ENCODE measurements at regions not wholly inside any gene's neighbourhood (a gene's known extent, or its start where the extent isn't known, plus 50 kb on each side); places are given as distances from the start of the nearest gene placed in this dataset.

- no peaks in the 10 kb centered on the region for H3K36me3 ChIP-seq
- H3K27ac ChIP-seq: no peak overlapping the region
- TF ChIP-seq, protein P1, sequence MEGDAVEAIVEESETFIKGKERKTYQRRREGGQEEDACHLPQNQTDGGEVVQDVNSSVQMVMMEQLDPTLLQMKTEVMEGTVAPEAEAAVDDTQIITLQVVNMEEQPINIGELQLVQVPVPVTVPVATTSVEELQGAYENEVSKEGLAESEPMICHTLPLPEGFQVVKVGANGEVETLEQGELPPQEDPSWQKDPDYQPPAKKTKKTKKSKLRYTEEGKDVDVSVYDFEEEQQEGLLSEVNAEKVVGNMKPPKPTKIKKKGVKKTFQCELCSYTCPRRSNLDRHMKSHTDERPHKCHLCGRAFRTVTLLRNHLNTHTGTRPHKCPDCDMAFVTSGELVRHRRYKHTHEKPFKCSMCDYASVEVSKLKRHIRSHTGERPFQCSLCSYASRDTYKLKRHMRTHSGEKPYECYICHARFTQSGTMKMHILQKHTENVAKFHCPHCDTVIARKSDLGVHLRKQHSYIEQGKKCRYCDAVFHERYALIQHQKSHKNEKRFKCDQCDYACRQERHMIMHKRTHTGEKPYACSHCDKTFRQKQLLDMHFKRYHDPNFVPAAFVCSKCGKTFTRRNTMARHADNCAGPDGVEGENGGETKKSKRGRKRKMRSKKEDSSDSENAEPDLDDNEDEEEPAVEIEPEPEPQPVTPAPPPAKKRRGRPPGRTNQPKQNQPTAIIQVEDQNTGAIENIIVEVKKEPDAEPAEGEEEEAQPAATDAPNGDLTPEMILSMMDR (IDR thresholded peaks at IDR 0.05): no peak
- no peaks in the 10 kb centered on the region for H3K9me3 ChIP-seq
- H3K4me1 ChIP-seq: no peaks in the 10 kb centered on the region
- DNase-seq (ENCODE audit: low spot score): no peak
- H3K4me3 ChIP-seq: no peak overlapping the region
- H3K27me3 ChIP-seq: no peaks in the 10 kb centered on the region
Measured at GRCh38 chr2:78476619-78477229, 548.8 kb upstream of the REG3G start.

- Histone ChIP-seq H3K27ac (no peak overlapping the region), H3K36me3 (no peaks in the 10 kb centered on the region), H3K27me3 (no peaks in the 10 kb centered on the region), H3K4me1 (no peaks in the 10 kb centered on the region), H3K4me3 (no peak overlapping the region), H3K9me3 (no peaks in the 10 kb centered on the region)
- DNase-seq (ENCODE audit: low spot score): no peak
- TF ChIP-seq, protein P1 (IDR thresholded peaks at IDR 0.05): no peak
Measured at GRCh38 chr2:78486565-78486964, 538.9 kb upstream of the REG3G start.

DNA sequence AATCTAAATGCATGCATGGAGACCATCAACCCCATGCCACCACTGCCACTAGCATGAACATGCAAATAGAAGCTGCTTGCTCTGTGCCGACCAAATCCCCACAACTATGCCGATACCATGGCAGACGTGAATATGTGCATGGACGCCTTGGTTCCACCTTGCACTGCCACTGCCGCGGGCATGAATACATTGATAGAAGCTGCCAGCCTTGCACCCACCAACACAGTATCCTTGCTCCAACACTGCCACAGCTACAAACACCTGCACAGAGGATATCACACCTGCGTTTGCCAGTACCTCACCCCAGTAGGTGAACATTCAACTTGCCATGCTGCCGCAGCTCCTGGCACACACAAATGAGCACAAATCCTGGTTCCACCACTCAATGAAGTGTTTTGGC lies 527.4 kb upstream of the REG3G start:
- TF ChIP-seq, protein P1 (IDR thresholded peaks at IDR 0.05): no peak
- H3K4me3 ChIP-seq: no peak overlapping the region
- H3K27ac ChIP-seq: no peak overlapping the region
- H3K36me3 ChIP-seq: no peaks in the 10 kb centered on the region
- no peaks in the 10 kb centered on the region for H3K4me1 ChIP-seq
- no peak for DNase-seq (ENCODE audit: low spot score)
- no peaks in the 10 kb centered on the region for H3K27me3 ChIP-seq
- H3K9me3 ChIP-seq: peaks cover 0 to 10% of the 10 kb centered on the region in 2 donors

DNA sequence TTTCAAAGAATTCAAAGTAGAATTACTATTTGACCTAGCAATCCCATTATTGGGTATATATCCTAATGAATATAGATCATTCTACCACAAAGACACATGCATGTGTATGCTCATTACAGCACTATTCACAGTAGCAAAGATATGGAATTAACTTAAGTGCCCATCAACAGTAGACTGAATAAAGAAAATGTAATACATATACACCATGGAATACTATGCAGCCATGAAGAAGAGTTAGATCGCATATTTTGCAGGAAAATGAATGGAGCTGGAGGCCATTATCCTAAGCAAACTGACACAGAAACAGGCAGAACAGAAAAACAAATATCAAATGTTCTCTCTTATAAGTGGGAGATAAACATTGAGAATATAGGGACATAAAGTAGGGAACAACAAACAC lies 519.2 kb upstream of the REG3G start:
- Histone ChIP-seq H3K4me3 (no peak overlapping the region), H3K36me3 (no peaks in the 10 kb centered on the region), H3K27me3 (no peaks in the 10 kb centered on the region), H3K27ac (no peak overlapping the region), H3K4me1 (no peaks in the 10 kb centered on the region), H3K9me3 (peaks cover 0 to 21% of the 10 kb centered on the region in 2 donors)
- TF ChIP-seq, protein P1 (IDR thresholded peaks at IDR 0.05): no peak
- no peak for DNase-seq (ENCODE audit: low spot score)

GRCh38 chr2:78521938-78522337 lies 503.6 kb upstream of the REG3G start:
- Histone ChIP-seq H3K27me3 (no peaks in the 10 kb centered on the region), H3K27ac (no peak overlapping the region), H3K9me3 (no peaks in the 10 kb centered on the region), H3K4me1 (no peaks in the 10 kb centered on the region), H3K4me3 (no peak overlapping the region), H3K36me3 (no peaks in the 10 kb centered on the region)
- TF ChIP-seq, protein P1 (IDR thresholded peaks at IDR 0.05): no peak
- DNase-seq (ENCODE audit: low spot score): no peak

DNA sequence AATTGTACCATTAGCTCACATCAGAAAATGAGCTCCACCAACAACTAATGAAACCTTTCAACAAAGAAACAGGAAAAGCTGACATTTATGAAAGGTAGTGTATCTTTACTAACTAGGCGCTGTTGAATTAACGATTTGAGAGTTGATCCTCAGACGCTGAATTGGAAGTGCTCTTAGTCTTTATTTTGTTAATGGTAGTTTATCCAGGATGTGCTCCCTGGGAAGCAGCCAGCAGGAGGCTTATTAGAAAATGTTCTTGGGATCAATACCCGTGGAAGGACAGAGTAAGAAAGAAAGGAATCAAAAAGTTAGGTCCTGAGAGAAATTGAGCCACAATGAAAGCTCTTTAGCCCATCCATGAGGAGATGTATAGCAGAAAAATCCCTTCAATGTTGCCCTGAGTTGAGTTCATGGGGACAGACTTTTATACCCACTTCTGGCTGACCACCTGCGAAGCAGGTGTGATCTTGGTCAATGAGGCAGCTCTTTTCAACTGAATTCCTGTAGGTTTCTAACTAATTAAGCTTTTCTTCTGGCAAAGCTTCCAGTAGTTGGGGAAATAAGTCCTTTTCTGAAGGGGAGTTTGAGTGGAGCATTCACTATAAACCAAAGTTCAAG lies 492.6 kb upstream of the REG3G start:
- H3K4me1 ChIP-seq: no peaks in the 10 kb centered on the region
- no peaks in the 10 kb centered on the region for H3K36me3 ChIP-seq
- TF ChIP-seq, protein P1 (IDR thresholded peaks at IDR 0.05): no peak
- H3K4me3 ChIP-seq: no peak overlapping the region
- no peak overlapping the region for H3K27ac ChIP-seq
- H3K27me3 ChIP-seq: no peaks in the 10 kb centered on the region
- DNase-seq (ENCODE audit: low spot score): no peak
- H3K9me3 ChIP-seq: no peaks in the 10 kb centered on the region

All from right atrium auricular region (tissue), 2 donors.